ENCODE measurements at regions not wholly inside any gene's neighbourhood (a gene's known extent, or its start where the extent isn't known, plus 50 kb on each side); places are given as distances from the start of the nearest gene placed in this dataset.

DNA sequence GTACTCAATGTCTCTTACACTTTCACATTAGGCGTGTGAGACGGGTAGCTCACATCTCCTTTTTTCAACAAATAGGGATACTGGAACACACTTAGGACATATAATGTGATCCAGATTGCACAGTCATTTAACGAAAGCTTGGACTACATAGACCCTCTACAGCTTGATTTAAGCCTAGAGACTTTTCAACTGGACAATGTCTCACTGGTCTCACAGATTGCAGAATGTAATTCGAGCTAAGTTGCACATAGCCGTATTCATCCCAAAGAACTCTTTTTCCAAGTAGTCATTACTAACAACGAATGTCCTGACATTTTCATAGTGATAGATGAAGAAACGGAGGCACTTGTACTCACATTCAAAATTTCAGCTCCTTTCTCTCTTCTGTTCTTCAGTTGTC lies 612.1 kb downstream of the ZEB2 start:
- DNase-seq, result no peak

DNA sequence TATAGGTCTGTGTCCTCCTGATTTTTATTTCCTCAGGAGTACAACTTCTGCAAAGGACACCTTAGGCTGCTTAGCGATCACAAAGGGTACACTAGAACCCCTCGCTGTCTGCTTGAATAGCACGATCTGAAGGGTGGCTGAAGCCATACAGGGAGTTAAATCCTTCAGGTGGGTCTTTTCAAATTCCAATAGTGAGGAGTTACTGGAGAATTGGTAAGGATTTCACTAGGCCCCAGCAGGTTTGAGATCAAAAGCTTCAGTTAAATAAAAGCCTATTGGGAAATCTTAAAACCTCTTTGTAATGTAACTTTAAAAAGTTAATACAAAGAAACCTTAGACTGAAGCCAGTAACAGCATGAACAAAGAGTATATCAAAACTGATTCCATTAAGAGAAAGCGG lies 613.1 kb downstream of the ZEB2 start:
- DNase-seq, result no peak

DNA sequence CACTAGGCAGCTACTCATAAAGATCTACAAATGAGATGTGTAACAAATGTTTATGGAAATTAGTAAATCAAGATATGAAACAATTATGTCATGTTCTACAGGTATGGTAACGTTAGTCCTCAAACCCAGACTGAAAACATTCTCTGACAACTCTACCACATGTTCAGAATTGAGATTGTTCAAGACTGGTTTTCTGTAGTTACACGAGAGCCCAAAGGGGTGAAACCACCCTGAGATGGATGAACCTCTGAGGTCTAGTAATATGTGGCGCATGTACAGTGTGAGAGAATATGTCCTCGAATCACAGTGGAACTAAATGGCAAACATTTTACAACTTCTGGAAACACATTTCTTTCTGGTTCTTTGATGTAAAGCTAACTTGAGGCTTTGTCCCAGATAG lies 614.3 kb downstream of the ZEB2 start:
- no peak for DNase-seq

DNA sequence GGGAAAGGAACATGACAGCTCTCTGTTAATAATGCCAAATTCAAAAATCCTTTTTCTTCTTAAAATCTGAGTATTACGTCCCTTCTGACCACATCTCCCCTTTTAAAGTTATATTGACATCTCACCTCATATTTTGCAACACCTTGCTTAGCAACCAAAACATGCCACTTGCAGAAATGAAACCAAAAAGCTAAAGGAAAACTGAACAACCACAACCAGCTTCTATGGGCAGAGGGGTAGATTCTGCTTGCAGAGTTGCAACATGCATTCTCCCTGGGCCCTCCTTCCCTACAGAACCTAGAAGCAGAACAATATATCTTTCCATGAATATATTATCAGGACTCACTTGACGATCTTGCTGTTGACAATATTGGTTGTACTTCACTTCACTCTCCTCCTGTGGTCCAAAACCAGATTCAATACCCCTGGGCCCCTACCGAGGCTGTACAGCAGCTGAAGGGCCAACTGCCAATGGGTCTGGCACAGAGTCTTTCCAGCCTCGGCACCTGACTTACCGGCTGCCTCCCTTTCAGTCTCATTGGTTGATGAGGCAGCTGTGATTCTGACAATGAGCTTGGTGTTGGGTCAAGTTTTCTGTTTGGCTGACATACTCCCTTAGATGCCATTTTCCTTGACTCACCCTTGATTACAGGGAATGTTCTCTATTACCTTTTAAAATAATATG lies 616.6 kb downstream of the ZEB2 start:
- DNase-seq, result no peak

DNA sequence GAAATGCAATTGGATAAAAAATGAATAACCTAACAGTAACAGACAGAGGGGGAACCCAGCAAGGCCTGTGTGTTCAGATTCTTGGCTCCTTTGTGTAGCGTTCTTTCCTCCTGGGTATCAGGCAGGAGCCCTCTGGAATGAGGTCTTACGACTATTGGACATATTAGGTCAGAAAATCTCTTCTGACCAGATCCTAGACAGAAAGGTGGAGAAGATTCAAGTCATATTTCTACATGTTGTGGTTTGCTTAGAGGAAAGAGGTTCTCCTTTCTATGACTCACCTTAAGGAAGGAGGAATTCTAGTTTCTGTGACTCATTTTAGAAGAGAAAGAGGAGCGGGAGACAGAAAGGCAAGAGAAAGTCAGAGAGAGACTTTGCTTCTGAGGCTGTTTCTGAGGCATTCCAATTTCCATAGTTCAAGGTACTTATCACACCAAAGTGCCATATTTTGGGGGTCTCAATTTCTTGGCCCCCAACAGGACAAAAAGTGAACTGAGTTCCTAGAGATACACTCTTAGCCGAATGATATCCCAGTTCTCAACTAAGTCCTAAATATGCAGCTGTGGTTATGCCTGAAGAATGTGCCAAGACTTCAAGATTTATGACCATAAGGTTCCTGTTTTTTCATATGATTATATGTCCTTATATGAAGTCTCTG lies 618.6 kb downstream of the ZEB2 start:
- DNase-seq, result no peak

DNA sequence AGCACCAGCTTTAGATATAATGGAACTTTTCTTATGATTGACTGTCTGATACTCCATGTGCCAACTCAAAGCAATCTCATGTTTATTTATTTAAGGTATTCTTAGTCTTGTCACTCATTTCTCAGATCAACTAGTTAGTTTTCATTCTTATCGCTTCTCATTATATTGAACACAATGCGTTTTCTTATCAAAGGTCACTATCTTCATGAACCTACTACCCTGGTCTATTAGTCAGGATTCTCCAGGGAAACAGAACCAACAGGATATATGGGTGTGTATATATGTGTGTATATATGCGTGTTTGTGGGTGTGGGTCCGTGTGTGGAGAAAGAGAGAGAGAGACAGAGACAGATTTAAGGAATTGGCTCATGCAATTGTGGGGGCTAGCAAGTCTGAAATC lies 619.9 kb downstream of the ZEB2 start:
- DNase-seq, result no peak

DNA sequence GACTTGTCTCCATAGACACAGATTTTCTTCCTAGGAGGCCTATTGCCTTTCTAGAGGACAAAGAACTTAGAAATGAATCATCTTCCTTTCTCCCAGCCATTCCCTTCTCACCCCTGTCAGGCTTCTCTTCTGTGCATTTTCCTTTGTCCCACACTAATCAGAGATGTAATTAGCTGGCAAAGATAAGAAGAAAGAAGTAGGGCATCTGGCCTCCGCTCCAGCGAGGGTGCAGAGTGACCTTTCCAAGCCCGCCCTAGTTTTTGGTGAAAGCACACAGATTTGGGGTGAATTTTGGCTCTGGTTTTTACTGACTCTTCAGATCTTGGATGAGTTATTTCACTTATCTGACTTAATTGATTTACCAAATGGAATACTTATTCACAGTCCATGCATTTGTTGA lies 626.5 kb downstream of the ZEB2 start:
- no peak for DNase-seq

DNA sequence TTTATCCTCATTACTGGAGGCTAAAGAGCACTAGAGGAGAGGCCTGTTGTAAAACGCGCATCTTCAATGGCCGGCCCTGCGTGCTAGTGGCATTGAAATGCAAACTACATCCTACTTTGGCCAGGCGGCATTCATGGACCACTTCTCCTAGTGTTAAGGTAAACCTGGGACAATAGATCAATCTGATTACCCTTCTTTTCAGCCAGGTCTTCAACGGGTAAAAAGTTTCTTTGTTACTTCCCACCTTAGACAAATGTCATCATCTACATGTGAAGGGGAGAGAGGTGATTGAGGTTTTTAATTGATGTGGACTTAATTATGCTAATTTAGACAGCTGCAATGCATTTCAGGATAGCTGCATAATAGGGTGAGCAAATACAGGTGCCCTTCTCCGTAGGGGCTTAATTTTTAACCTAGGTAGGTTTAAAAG lies 628.0 kb downstream of the ZEB2 start:
- no peak for DNase-seq

DNA sequence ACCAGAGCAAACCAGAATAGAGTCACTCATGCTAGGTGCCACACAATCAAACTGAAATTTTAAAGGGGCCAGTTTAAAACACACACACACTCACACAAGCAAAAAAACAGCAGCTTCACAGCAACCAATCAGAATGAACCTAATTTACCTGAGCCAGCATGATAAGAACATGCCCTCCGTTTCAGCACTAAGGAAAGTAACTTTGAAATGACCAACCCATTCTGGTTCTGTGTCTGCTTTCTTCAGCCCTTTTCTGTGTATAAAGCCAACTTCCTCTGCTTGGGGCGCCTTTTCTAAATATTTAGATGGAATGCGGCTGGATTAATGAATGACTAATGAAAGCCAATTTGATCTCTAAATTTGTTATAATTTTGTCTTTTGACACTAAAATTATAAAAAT lies 629.1 kb downstream of the ZEB2 start:
- DNase-seq, result no peak

DNA sequence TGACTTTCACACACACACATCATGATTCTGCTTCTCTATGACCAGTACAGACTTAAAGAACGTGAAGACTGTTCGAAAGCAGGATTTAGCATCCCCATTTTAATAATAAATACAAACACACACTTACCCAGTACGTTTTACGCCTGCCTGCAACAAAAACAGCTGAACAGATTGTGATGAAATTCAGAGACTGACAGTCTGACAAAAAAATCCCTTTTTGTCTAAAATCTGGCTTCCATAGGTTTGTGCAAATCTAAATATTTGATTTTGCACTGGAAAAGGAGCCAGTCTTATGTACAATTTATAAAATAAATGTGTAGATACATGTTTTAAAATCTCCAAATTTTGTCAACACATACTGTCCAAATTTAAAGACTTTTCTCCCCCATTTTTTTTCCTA lies 630.7 kb downstream of the ZEB2 start:
- DNase-seq, result no peak

DNA sequence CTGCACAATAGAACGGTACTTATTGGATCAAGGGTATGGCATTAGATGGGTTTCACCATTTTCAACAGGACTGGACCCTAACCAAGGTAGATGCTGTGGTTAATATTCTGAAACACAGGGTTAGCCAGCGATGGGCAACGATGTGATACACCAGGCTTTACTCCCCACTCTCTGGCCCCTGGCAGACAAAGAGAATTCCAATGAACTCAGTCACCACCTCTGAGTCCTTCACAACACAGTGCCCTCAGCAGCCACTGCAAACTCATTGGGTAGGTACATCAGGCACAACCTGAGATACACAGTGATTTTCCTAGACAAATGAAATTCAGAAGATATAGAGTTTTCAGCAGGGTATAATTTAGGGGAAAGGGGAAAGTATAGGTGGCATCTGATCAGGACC lies 634.5 kb downstream of the ZEB2 start:
- DNase-seq, result no peak

DNA sequence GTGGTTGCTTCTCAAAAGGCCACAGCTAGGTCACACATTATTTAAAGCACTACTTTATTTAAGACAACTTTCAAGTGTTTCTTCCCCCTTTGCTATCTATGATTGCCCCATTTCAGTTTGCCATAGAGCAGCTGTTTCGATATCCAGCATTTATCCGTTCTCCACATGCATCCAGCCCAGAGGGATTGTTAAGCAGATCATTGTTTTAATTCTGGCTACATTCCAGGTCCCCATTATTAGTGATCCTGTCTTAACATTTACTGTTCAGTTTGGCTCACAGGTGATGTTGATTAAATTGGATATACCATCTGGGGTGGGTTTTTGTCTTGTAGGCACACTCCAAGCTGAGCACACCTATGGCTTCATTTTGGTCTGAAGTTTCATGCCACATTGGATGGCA lies 638.7 kb downstream of the ZEB2 start:
- no peak for DNase-seq

DNA sequence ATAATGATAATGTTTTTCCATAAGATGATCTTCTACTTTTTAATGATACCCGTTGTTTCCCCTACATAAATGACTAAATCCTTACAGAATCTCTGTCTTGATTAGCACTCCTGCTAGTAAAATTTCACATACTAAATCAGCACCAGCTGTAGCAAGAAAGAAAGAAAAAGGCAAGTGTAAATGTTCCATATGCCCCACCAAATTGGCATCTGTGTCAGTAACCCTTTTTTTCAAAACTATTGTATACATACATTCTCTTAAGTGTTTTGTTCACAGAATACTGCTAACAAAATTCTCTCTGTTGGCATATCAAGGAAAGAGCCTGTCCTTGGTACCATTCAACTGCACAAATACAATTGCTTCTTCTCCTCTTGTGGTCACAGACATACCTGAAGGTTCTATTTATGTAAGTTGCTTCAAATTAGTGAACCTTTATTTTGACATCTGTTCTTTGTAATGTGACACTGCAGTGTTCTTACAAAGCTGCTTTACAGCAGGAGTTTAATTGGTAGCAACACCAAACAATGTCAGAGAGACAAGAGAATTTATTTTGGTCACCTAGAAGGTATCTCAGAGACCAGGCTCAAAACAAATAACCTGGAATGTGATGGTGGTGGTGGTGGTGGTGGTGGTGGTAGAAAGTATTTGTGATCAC lies 641.9 kb downstream of the ZEB2 start:
- DNase-seq, result no peak

DNA sequence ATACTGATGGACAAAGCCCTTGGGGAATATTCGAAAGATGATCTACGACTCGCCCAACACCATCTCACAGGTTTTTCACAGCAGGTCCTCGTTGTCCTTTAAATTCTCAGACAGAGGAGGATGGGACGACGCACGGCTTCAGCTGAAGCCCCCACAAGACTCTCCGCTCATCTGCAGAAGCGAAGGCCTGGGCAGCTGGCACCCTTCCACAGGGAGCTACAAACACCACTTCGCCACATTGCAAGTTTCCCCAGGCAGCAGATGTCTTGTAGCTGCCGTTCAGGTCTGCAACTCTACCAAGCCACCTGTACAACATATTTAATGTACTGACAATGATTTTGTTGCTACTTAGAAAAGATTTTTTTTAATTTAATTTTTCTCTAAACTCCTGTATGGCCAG lies 642.9 kb downstream of the ZEB2 start:
- DNase-seq, result no peak

DNA sequence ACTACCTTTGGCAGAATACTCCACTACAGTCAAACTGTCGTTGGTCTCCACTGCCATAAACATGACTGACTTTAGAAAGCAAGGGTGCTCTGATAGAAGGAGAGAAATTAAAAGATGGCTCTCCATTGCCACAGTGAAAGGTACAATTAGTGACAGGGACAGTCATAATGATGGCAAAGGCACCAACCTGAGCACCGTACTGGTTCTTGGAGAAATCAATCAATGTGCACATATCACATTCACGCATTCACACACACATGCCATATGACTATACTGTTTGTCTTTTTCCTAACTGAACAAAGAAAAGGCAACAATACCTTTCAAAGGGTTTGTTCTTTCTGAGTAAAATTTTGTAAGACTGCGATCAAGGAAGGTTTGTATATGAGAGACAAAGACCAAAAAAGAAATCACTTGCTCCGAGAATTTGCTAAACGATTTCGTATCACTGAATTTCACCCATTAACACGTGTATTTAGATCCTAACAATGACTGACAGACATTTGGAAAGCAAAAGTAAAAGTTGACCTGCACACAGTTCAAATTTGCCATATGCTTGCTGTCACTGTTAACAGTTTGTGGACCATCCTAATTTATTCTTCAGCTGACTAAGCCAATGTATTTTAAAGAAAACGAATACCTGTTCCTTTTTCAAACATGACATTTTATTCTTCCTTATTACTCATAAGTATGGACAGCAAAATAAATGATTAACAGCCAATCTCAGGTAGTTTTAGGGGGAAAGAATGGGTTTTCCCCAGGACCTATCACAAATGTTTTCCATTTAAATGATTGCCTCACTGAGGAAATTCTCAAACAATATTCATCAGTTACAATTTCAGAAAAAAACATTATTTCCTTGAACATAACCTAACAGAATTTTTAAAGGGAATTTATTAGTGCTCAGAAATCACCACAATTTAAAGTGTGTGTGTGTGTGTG lies 644.4 kb downstream of the ZEB2 start:
- DNase-seq, result no peak

DNA sequence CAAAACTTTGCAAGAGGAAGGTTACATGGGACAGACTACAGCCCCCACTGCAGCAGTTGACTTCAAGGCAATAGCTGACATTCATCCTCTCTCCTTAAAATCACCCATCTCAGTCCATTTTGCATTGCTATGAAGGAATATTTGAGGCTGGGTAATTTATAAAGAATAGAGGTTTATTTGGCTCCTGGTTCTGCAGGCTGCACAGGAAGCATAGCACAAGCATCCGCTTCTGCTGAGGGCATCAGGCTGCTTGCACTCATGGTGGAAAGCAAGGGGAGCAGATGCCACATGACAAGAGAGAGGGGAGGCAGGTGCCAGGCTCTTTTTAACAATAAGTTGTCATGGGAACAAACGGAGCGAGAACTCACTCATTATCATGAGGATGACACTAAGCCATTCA lies 646.0 kb downstream of the ZEB2 start:
- DNase-seq, result no peak

DNA sequence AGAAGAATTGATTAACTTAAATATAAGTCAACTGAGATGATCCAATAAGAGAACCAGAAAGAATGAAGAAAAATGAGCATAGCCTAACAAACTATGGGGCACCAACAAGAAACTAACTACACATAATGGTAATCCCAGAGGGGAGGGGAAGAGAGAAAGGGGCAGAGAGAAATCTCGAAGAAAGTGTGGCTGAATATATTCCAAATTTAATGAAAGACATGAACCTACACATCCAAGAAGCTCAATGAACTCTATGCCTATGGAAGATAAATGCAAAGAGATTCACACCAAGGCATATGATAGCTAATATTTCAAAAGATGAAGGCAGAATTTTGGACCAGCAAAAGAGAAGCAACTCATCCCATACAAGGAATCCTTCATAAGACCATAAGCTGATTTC lies 649.2 kb downstream of the ZEB2 start:
- no peak for DNase-seq

DNA sequence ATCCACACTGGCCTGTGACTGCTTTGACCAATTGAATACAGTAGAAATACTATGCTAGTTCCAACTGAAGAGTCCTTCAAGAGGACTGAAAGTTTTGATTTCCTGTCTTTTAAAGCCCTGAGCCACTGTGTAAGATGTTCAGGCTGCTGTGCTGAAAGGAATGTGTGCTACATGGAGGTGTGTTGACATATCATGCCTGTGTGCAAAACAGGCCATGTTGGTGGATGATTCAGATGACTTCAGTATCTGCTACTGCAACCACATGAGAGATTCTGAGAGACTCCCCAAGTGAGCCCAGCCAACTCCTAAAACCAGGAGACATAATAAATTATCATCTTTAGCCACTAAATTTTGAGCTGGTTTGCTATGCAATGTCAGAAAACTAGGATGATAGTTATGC lies 662.9 kb downstream of the ZEB2 start:
- no peak for DNase-seq

DNA sequence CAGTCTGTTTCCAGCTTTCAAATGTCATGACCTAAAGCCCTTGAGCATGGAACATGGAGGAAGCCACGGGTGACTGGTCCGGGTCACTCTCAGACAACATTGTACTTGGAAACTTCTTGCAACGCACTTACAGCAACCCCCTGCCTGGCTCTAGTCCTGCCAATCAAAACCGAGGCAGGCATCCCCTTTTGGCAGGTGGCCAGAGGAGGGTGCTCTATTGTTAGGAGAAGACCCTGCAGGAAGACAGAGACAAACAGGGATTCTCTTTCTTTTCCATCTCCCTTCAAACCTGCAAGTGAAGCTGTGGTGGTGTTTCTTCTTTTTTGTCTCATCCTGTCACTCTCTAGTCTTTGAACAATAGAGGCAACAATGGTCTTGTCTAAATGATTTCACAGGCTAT lies 667.2 kb downstream of the ZEB2 start:
- DNase-seq, result no peak

DNA sequence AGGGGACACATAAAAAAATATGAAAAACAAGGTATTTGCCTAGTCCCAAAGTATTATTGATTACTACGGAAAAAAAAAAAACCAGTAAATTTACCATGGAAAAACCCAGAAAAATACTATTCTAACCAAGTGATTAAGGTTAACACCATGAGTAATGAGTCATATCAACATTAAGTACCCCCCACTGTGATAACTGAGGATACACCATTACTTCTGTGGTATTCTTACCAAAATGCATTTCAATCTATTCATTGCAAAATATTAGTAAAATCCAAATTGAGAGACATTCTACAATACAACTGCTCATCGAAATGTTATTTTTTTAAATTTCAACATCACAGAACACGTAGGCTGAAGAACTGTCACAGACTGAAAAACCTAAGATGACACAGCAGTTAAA lies 669.8 kb downstream of the ZEB2 start:
- DNase-seq, result no peak

DNA sequence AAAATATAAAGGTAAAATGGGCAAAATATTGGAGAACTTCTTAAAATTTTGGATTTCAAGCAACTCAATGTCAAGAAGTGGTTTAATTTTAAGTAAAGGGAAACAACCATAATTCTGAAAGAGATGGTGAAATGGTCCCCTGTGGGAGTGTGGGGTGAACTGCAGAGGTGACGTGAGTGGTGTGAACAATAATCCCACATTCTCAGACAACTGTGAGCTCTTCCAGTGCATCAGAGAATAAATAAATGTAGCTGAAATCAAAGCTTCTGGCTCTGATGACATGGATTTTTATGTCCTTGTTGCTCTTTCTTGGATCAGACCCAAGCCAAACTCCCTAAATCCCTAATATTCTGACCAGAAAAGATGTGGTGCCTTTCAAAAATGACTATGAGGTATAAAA lies 672.7 kb downstream of the ZEB2 start:
- DNase-seq, result no peak

DNA sequence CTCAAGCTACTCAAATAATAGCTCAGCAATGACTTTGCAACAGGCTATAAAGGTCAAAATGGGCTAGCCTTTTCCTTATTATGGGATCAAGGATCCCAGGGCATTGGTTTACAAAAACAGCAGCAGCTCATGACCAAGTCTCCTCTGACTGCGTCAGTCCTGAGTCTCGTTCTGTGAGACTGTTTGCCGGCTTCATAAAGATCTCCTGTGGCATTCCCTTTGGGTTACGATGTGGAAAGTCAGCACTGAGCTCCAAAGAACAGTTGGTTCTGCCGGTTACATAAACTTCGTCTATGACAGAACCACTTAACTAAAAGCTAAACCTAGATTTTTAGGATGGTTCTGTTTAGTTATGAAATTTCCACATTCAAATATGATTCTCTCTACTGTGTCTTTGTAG lies 674.9 kb downstream of the ZEB2 start:
- no peak for DNase-seq

DNA sequence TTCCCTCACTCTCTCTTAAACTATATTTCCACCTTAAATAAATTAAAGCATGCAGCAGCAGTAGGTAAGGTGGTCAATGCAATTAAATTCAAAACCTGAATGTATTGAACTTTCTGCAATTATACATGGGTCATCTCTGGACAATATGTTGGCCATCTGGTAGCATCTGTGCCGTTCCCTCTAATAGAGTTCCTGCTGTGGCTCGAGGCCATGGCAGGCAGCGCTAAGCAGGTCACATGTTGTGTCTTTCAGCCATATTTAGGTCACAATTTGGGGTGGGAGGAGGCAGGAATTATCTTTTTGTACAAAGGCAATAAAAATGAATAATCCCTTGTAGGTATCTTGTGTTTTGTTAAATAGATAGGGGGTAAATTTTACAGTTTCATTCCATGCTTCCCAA lies 676.2 kb downstream of the ZEB2 start:
- no peak for DNase-seq
